OCI-LY3 (cell line): ENCODE measurements at regions not wholly inside any gene's neighbourhood (a gene's known extent, or its start where the extent isn't known, plus 50 kb on each side); places are given as distances from the start of the nearest gene placed in this dataset.
"Not testable (repeated sequence)": the region's sequence is repeated elsewhere in the genome, so short reads cannot be mapped to it uniquely, and the experiment has no call there.

Source experiments
- CTCF ChIP-seq: fragments of 200-600, 300-600 bp; sonication (generic); IDR thresholded peaks from 2 replicates; pipeline ENCODE4 v1.5.1; 2014; ENCODE audit warnings: antibody characterized with exemption, low read length, low read depth
- EZH2phosphoT487 ChIP-seq: fragments of 200-600 bp; shearing (Covaris generic); IDR thresholded peaks from 2 replicates; pipeline ENCODE4 v1.6.1; 2018; ENCODE audit warnings: antibody characterized with exemption, mixed run types, low read depth

- not testable (repeated sequence) for TF ChIP-seq CTCF, EZH2phosphoT487
These were observed 246.9 kb upstream of the PLGLB2 start for GRCh38 chr2:87500951-87501350.
